K562 (cell line): ENCODE measurements at regions not wholly inside any gene's neighbourhood (a gene's known extent, or its start where the extent isn't known, plus 50 kb on each side); places are given as distances from the start of the nearest gene placed in this dataset.

Experiments used
- ATF1 ChIP-seq, 2 experiments: fragments of 450-650 bp in 1 of 2; IDR thresholded peaks; 2 replicates each; pipeline ENCODE4 v1.6.1; 2016; ENCODE audit warnings: missing compliant biosample characterization in 1 of 2, missing genetic modification characterization in 1 of 2
- CTCF ChIP-seq, 3 experiments: IDR thresholded peaks in 2 of 3; conservative IDR thresholded peaks in 1 of 3; 2 replicates each; pipeline ENCODE4 v1.5.1; 2011 to 2012; ENCODE audit warnings: low read length in 3 of 3, mild to moderate bottlenecking in 3 of 3, control low read depth in 2 of 3, improper control_type of control experiment in 1 of 3, inconsistent platforms in 1 of 3, low read depth in 1 of 3, mixed read lengths in 1 of 3, moderate library complexity in 1 of 3; ENCODE audit not compliant: insufficient read depth in 2 of 3
- PRPF4 ChIP-seq: fragments of 200-400 bp; formaldehyde crosslinking; IDR thresholded peaks from one replicate; pipeline ENCODE4 v1.6.1; 2017; ENCODE audit warnings: low read length, low read depth, mild to moderate bottlenecking; ENCODE audit not compliant: insufficient read depth, poor library complexity, severe bottlenecking
- SPI1 ChIP-seq: IDR thresholded peaks from 2 replicates; pipeline ENCODE4 v1.6.1; 2011; ENCODE audit warnings: low read depth, low read length, control low read depth, borderline replicate concordance

- TF ChIP-seq SPI1, result no peak
- no peak for TF ChIP-seq CTCF (IDR thresholded peaks at IDR 0.05 in 2 of 3, conservative IDR thresholded peaks at IDR 0.05 in 1 of 3; ENCODE audit: insufficient read depth in 2 of 3, low read depth in 1 of 3, low read length in 3 of 3)
- TF ChIP-seq PRPF4, result no peak
- no peak for TF ChIP-seq ATF1 (CRISPR knock-in tag; IDR thresholded peaks at IDR 0.05)
- TF ChIP-seq ATF1 (tag; IDR thresholded peaks at IDR 0.05), result no peak
These were observed 417.0 kb upstream of the JAG1 start for GRCh38 chr20:11090751-11091150.
